HG02870 (cell line): ENCODE measurements at regions not wholly inside any gene's neighbourhood (a gene's known extent, or its start where the extent isn't known, plus 50 kb on each side); places are given as distances from the start of the nearest gene placed in this dataset.

Experiments used
- ATAC-seq: cut with Tn5 transposase; IDR thresholded peaks from one replicate; pipeline ENCODE4 v1.9.1; 2021; ENCODE audit warnings: mild to moderate bottlenecking, moderate library complexity; ENCODE audit not compliant: unreplicated experiment

DNA sequence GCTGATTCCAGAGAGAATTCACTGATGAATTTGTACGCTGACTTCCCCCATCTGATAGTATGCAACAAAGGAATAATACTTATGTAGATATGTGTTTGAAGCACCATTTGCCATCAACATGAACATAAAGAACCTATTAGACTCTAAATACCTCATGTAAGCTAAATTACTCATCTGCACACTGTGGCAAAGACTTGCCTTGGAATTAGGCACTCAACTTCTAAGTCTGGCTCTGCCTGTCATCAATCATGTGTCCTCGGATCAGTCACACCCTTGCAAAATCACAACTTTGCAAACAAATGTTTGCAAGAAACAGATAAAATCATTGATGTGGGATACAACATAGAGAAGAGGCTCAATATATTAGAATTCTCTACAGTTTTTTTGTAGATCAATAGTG is 169.9 kb upstream of the LDB2 start:
- no peak for ATAC-seq

GRCh38 chr4:17066972-17067371 is 168.5 kb upstream of the LDB2 start:
- no peak for ATAC-seq

GRCh38 chr4:17066236-17066635 is 167.8 kb upstream of the LDB2 start:
- no peak for ATAC-seq

DNA sequence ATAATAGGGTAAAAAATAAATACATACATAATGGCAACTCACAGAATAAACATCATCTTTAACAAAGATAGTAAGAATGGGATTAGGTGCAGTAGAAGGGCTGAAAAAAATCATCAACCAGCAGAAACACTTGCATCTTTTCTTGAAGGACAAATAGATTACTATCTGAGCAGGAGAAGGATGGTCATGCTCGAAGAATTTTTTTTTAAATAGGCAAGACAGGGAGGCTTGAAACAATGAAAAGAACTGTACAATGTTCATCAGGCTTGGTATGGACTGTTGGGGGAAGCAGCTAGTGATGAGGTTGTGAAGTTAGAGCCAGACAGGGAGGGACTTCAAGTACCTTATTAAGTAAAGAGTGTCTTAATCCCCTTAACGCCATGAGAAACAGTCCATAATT is 167.4 kb upstream of the LDB2 start:
- no peak for ATAC-seq

DNA sequence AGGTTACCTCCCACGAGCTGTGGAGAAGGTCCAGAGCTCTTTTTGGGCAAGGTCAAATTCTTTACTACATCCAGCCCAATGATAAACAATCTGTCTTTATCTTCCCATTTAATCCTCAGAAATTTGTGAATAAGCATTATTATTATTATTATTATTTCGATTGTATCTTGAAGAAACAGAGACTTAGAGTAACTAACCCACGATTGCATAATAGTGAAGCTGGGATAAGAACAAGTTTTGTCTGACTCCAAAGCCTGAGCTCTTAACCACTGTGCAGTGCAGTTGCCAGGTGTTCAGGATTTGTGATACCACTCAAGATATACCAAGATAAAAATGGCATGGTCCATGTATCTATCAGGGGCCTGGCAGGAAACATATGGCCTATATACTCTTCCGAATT is 166.5 kb upstream of the LDB2 start:
- no peak for ATAC-seq

DNA sequence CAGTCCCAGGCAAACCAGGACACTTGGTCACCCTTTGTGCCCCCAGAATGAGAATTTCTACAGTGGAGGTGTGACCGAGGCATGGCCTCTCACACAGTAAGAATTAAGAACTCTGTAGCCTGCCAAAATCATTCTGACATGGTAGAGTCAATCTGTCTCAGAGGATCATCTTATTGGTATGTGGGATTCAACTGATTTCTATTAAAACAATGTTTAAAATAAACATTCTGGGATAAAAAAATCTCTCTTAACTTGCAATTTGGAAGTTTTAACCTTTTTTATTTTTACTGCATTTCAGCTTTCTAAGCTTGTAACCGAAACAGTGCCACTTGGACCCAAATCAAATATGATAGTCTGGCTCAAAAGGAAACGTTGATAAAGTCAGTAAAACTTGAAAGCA is 165.4 kb upstream of the LDB2 start:
- no peak for ATAC-seq

GRCh38 chr4:17060230-17060629 is 161.8 kb upstream of the LDB2 start:
- no peak for ATAC-seq

DNA sequence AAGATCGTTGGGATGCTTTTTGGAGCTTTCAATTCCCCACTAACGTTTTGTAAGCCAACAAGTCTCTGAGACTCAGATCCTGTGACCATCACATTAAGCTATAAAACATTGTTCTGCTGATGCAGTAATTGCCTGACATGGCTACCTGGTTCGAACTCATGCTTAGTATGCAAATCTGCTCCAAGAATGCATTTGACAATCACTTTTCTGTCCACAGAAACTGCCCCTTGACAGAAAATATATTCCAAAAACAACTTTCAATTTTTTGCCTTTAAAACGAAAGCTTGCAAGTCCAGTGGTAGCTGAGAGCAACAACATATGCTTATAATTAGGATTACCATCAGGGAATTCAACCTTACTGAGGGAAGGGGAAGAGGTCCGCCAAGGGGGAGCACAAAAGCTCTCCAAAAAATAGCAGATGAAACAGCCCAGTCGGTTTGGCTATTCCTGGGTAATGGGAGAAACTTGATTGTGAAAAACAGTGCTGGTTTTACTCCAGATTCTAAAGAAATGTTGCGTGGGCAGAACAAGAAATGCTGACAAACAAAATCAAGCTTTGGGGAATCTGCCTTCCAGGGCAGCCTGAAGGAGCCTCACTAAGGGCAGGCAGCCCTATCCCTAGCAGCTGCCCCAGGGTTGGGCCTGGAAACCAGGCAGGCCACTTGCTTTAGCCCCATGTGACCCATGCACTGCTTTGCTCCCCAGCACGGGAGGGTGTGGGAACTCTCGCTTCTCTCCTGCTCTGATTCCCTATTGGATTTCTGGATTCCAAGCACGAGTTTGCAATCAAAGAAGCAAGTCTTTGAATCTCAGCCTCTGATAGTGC is 160.7 kb upstream of the LDB2 start:
- no peak for ATAC-seq

DNA sequence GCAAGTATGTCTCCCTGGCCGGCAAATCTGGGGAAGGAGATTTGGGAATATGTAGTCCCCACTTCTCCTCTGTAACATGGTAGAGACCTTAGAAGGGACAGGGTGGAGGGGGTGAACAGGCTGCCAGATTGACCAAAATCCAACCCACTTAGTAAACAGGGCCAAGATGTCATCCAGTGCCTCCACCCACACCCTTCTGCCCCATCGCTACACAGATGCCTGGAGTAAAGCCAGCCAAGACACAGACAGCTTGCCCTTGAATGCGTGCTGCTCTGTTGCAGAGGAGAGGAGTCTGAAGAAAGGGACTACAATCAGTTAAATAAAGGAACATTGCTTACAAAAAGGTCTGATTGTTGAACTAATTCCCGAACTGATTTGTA is 160.1 kb upstream of the LDB2 start:
- ATAC-seq, result no peak

- ATAC-seq, result no peak
Measured at GRCh38 chr4:17057035-17057434, 158.6 kb upstream of the LDB2 start.

GRCh38 chr4:17055788-17056187 is 157.3 kb upstream of the LDB2 start:
- ATAC-seq, result no peak

DNA sequence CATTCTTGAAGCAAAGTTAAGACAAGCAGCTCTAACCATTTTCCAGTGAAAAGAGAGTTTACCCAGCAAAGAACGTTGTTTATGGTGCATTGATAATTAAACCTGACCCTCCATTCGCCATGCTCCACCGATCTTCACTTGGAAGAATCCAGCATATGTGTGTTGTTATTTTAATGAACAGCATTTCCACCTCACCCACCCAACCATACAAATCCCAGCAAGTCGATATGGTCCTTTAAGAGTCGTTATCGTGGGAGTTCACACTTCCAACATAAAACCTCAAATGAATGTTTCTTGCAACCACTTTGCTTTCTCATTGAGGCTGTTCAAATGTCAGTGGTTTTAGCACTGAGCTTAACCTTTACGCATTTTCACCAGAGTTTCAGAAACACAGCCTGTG is 147.4 kb upstream of the LDB2 start:
- no peak for ATAC-seq

GRCh38 chr4:17038510-17039176 is 140.2 kb upstream of the LDB2 start:
- ATAC-seq, result no peak

- ATAC-seq, result no peak
Measured at GRCh38 chr4:17033768-17034181, 135.3 kb upstream of the LDB2 start.

DNA sequence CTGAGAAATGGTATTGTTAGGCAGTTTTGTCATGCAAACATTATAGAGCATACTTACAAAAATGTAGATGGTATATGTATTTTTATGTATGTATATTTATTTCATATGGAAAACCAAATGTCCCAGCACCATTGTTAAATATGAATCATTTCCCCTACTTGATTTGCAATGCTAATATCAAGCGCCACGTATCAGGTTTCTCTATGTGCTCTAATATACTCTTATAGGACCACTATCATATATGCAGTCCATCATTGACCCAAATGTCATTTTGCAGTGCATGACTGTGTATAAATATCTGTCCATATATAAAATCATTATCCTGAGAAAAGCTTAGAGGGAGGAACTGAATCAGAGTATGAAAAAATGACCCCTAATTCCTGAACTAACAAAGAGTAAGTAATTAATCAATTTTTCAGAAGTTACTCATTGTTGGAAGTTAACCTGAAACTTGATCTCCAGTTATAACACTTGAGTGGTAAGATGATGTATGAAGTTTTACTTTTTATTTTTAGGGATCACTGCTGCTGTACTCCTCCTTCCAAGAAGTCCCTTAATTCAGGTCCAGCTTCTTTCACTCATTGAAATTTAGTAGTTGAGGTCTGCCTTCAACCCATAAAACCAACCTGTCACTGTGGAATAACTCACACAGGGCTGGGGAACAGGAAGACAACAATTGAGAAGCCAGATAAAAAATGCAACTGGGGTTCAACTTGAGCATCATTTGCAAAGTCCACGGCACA is 134.8 kb upstream of the LDB2 start:
- no peak for ATAC-seq

- no peak for ATAC-seq
Measured at GRCh38 chr4:17030543-17030942, 132.1 kb upstream of the LDB2 start.

DNA sequence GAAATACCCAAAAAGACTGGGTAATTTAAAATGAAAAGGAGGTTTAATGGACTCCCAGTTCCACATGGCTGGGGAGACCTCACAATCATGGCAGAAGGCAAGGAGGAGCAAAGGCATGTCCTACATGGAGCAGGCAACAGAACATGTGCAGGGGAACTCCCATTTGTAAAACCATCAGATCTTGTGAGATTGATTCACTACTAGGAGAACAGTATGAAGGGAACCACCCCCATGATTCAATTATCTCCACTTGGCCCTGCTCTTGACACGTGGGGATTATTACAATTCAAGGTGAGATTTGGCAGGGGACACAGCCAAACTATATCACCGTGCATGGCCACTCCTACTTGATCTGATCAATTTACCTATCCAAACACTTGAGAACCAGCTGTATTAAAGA is 131.5 kb upstream of the LDB2 start:
- ATAC-seq, result no peak

GRCh38 chr4:17029432-17029831 is 131.0 kb upstream of the LDB2 start:
- ATAC-seq, result no peak

DNA sequence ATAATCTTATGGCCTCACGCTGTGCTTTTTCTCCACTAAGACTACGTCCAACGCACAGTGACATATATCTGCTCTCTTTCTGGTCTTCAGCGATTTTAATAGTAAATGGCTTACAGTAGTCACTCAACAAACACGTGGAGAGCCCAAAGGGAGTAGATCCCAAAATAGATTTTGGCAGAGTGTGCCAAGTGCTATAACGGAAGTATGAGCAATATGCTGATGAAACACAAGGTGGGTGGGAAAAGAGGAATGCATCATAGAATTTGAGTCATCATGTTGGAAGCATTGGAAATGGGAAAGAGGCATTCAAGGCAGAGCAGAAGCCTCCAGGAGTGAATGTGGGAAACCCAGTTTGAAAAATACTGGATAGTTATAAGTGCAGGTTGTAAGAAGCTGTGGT is 129.1 kb upstream of the LDB2 start:
- ATAC-seq, result no peak

GRCh38 chr4:17024425-17024824 is 126.0 kb upstream of the LDB2 start:
- no peak for ATAC-seq

DNA sequence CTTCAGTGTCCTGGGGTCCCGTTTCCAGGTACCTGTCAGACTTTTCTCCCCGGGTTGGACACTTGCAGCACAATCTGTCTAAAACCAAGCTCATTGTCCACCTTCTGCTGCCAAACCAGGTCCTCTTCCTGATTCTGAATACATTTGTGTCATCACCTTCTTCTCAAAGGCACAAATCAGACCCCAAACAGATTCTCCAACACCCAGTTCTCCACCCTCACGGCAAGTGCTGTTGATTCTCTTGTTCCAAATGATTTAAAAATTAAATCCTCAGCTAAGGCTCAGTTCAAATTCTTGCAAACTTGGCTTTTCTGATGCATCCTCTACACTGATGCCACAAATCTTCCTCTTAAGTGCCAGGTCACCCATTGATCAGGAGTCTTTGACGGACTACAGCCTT is 122.5 kb upstream of the LDB2 start:
- ATAC-seq, result no peak

DNA sequence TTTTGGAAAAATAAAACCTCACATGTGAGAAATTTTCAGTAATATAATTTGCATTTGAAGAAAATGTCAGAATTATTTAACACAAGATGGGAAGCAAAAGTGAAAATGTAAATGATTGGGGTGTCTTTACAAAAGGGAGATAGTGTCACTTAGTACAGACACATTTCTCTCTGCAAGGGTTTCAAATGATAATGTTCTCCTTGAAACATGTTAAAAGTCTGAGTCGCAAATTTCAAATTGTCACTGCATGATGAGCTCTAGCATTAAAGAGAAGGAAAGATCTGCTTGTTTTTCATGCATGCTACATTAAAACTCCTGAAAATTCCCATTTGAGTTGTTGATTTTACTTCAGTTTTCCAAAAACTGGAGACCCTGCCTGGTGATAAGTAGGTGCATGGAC is 122.0 kb upstream of the LDB2 start:
- ATAC-seq, result no peak
